ENCODE measurements at regions not wholly inside any gene's neighbourhood (a gene's known extent, or its start where the extent isn't known, plus 50 kb on each side); places are given as distances from the start of the nearest gene placed in this dataset.

GRCh38 chr5:119752921-119753886 is 123.8 kb downstream of the FAM170A start:
- no peak for TF ChIP-seq POLR2A (IDR thresholded peaks at IDR 0.05)
- TF ChIP-seq CTCF (IDR thresholded peaks at IDR 0.05), result no peak
